SU-DHL-6 (cell line): ENCODE measurements at regions not wholly inside any gene's neighbourhood (a gene's known extent, or its start where the extent isn't known, plus 50 kb on each side); places are given as distances from the start of the nearest gene placed in this dataset.

Source experiments
- H2AFZ ChIP-seq: fragments of 200-600 bp; sonication (generic); 2 replicates; pipeline ENCODE4 v1.6.1; 2014; ENCODE audit warnings: low read depth, mild to moderate bottlenecking, moderate library complexity, mixed read lengths, antibody characterized with exemption, low read length; ENCODE audit not compliant: severe bottlenecking
- H3F3A ChIP-seq: fragments of 200-600 bp; shearing (Covaris generic); 2 replicates; pipeline ENCODE4 v1.6.0; 2016; ENCODE audit warnings: antibody characterized with exemption, mild to moderate bottlenecking; ENCODE audit not compliant: insufficient read depth
- H3K27ac ChIP-seq: fragments of 200-600 bp; sonication (generic); 2 replicates; pipeline ENCODE4 v1.5.1; 2016; ENCODE audit warnings: low read depth, mild to moderate bottlenecking, low read length, moderate library complexity, mixed read lengths
- H3K27me3 ChIP-seq: fragments of 200-600 bp; sonication (generic), shearing (Covaris generic); 2 replicates; pipeline ENCODE4 v1.6.0; 2014; ENCODE audit warnings: mild to moderate bottlenecking, low read length
- H3K36me3 ChIP-seq: fragments of 200-600 bp; sonication (generic); 2 replicates; pipeline ENCODE4 v1.6.1; 2014; ENCODE audit warnings: mild to moderate bottlenecking, low read length, mixed read lengths
- H3K4me2 ChIP-seq: fragments of 300-600, 200-600 bp; shearing (Covaris generic), sonication (generic); 2 replicates; pipeline ENCODE4 v1.6.0; 2014; ENCODE audit warnings: low read length, low read depth, mild to moderate bottlenecking; ENCODE audit not compliant: poor library complexity, severe bottlenecking
- H3K4me3 ChIP-seq: fragments of 200-600 bp; sonication (generic); 2 replicates; pipeline ENCODE4 v1.5.1; 2014; ENCODE audit warnings: antibody characterized with exemption, low read length, mild to moderate bottlenecking, mixed read lengths; ENCODE audit not compliant: insufficient read depth, poor library complexity, severe bottlenecking
- H3K79me2 ChIP-seq: fragments of 200-600 bp; sonication (generic); 2 replicates; pipeline ENCODE4 v1.6.1; 2014; ENCODE audit warnings: mild to moderate bottlenecking, low read length, moderate library complexity; ENCODE audit not compliant: insufficient read depth
- H3K9ac ChIP-seq: fragments of 200-600 bp; sonication (generic); 2 replicates; pipeline ENCODE4 v1.7.0; 2014; ENCODE audit warnings: mild to moderate bottlenecking, low read length
- H3K9me2 ChIP-seq: fragments of 200-600 bp; sonication (generic); replicated peaks from 2 replicates; pipeline ENCODE4 v1.6.1; 2014; ENCODE audit warnings: low read length; ENCODE audit not compliant: insufficient read depth
- H3K9me3 ChIP-seq: fragments of 200-600 bp; sonication (generic); 2 replicates; pipeline ENCODE4 v1.6.1; 2014; ENCODE audit warnings: low read length, mixed read lengths; ENCODE audit not compliant: insufficient read depth
- H4K20me1 ChIP-seq: fragments of 200-600 bp; sonication (generic); 2 replicates; pipeline ENCODE4 v1.6.1; 2014; ENCODE audit warnings: low read depth, mild to moderate bottlenecking, antibody characterized with exemption, low read length, moderate library complexity, mixed read lengths
- CTCF ChIP-seq: fragments of 200-600 bp; sonication (generic); IDR thresholded peaks from one replicate; pipeline ENCODE4 v1.5.1; 2017; ENCODE audit warnings: antibody characterized with exemption, mild to moderate bottlenecking, low read length, moderate library complexity; ENCODE audit not compliant: insufficient read depth, poor library complexity, severe bottlenecking
- EZH2phosphoT487 ChIP-seq: fragments of 200-600 bp; sonication (generic), shearing (Covaris generic); conservative IDR thresholded peaks from 2 replicates; pipeline ENCODE4 v1.6.1; 2018; ENCODE audit warnings: mild to moderate bottlenecking, antibody characterized with exemption, low read length, moderate library complexity, mixed read lengths

- H4K20me1 ChIP-seq: no peaks in the 10 kb centered on the region
- H3K36me3 ChIP-seq: no peaks in the 10 kb centered on the region
- TF ChIP-seq EZH2phosphoT487: no peak
- no peak for TF ChIP-seq CTCF
- H3K9me3 ChIP-seq: no peaks in the 10 kb centered on the region
- H3K9ac ChIP-seq: no peak overlapping the region
- H3K4me2 ChIP-seq: no peak overlapping the region
- H3K9me2 ChIP-seq: no peaks in the 10 kb centered on the region
- H3K4me3 ChIP-seq: no peak overlapping the region
- no peak overlapping the region for H3K27ac ChIP-seq
- no peaks in the 10 kb centered on the region for H3K79me2 ChIP-seq
- H3K27me3 ChIP-seq: no peaks in the 10 kb centered on the region
- no peaks in the 10 kb centered on the region for H3F3A ChIP-seq
- H2AFZ ChIP-seq: no peak overlapping the region
Observed at GRCh38 chr14:49512147-49512551, 74.0 kb downstream of the RPS29 start.

- Histone ChIP-seq H4K20me1 (no peaks in the 10 kb centered on the region), H3K4me2 (no peak overlapping the region), H3K79me2 (no peaks in the 10 kb centered on the region), H3K4me3 (no peak overlapping the region), H3K9me2 (no peaks in the 10 kb centered on the region), H2AFZ (no peak overlapping the region), H3F3A (no peaks in the 10 kb centered on the region), H3K9ac (no peak overlapping the region), H3K9me3 (no peaks in the 10 kb centered on the region), H3K36me3 (no peaks in the 10 kb centered on the region), H3K27ac (no peak overlapping the region), H3K27me3 (no peaks in the 10 kb centered on the region)
- no peak for TF ChIP-seq EZH2phosphoT487
Observed at GRCh38 chr14:49508124-49508523, 78.1 kb downstream of the RPS29 start.

- no peaks in the 10 kb centered on the region for H4K20me1 ChIP-seq
- H3K9me3 ChIP-seq: no peaks in the 10 kb centered on the region
- H3K27ac ChIP-seq: no peak overlapping the region
- no peak for TF ChIP-seq CTCF
- TF ChIP-seq EZH2phosphoT487: no peak
- no peak overlapping the region for H3K4me3 ChIP-seq
- H3K27me3 ChIP-seq: no peaks in the 10 kb centered on the region
- no peak overlapping the region for H3K4me2 ChIP-seq
- no peak overlapping the region for H2AFZ ChIP-seq
- no peaks in the 10 kb centered on the region for H3K79me2 ChIP-seq
- H3K9me2 ChIP-seq: no peaks in the 10 kb centered on the region
- no peaks in the 10 kb centered on the region for H3K36me3 ChIP-seq
- H3K9ac ChIP-seq: no peak overlapping the region
- H3F3A ChIP-seq: no peaks in the 10 kb centered on the region
Observed at GRCh38 chr14:49506650-49507049, 79.5 kb downstream of the RPS29 start.

GRCh38 chr14:49505041-49505766 lies 81.0 kb downstream of the RPS29 start:
- Histone ChIP-seq H3K36me3 (no peaks in the 10 kb centered on the region), H3K79me2 (no peaks in the 10 kb centered on the region), H3K9ac (no peak overlapping the region), H3K4me2 (no peak overlapping the region), H4K20me1 (no peaks in the 10 kb centered on the region), H2AFZ (no peak overlapping the region), H3K4me3 (no peak overlapping the region), H3K9me3 (no peaks in the 10 kb centered on the region), H3K27ac (no peak overlapping the region), H3K9me2 (no peaks in the 10 kb centered on the region), H3K27me3 (no peaks in the 10 kb centered on the region), H3F3A (no peaks in the 10 kb centered on the region)
- no peak for TF ChIP-seq EZH2phosphoT487
- TF ChIP-seq CTCF: no peak
